Hepatocyte (in vitro differentiated cells): ENCODE measurements at regions not wholly inside any gene's neighbourhood (a gene's known extent, or its start where the extent isn't known, plus 50 kb on each side); places are given as distances from the start of the nearest gene placed in this dataset.

Source experiments
- DNase-seq: peaks from one replicate; pipeline ENCODE4 v3.0.0-alpha.2; 2016; ENCODE audit warnings: low spot score
- H2AFZ ChIP-seq: fragments of 200-600 bp; sonication (generic); 2 replicates; pipeline ENCODE4 v1.6.0; 2016; ENCODE audit warnings: antibody characterized with exemption, mild to moderate bottlenecking
- H3K27ac ChIP-seq: fragments of 200-600 bp; sonication (generic); 2 replicates; pipeline ENCODE4 v1.5.1; 2016; ENCODE audit warnings: mild to moderate bottlenecking
- H3K27me3 ChIP-seq: fragments of 200-600 bp; sonication (generic); 2 replicates; pipeline ENCODE4 v1.6.1; 2016
- H3K36me3 ChIP-seq: fragments of 200-600 bp; sonication (generic); replicated peaks from 2 replicates; pipeline ENCODE4 v1.5.1; 2016; ENCODE audit warnings: low read depth; ENCODE audit not compliant: insufficient read depth
- H3K4me1 ChIP-seq: fragments of 200-600 bp; sonication (generic); 2 replicates; pipeline ENCODE4 v1.5.1; 2016; ENCODE audit warnings: mild to moderate bottlenecking, moderate library complexity; ENCODE audit not compliant: insufficient read depth
- H3K4me2 ChIP-seq: fragments of 200-600 bp; sonication (generic); 2 replicates; pipeline ENCODE4 v1.6.0; 2016
- H3K4me3 ChIP-seq: fragments of 200-600 bp; sonication (generic); 2 replicates; pipeline ENCODE4 v1.5.1; 2016; ENCODE audit warnings: mild to moderate bottlenecking
- H3K79me2 ChIP-seq: fragments of 200-600 bp; sonication (generic); 2 replicates; pipeline ENCODE4 v1.6.0; 2017; ENCODE audit warnings: mild to moderate bottlenecking
- H3K9me2 ChIP-seq: fragments of 200-600 bp; sonication (generic); replicated peaks from 2 replicates; pipeline ENCODE4 v1.6.0; 2017; ENCODE audit warnings: mild to moderate bottlenecking; ENCODE audit not compliant: insufficient read depth
- H3K9me3 ChIP-seq: fragments of 200-600 bp; sonication (generic); 2 replicates; pipeline ENCODE4 v1.5.1; 2016; ENCODE audit warnings: low read depth, mild to moderate bottlenecking
- H4K20me1 ChIP-seq: fragments of 200-600 bp; sonication (generic); 2 replicates; pipeline ENCODE4 v1.6.0; 2016; ENCODE audit warnings: mild to moderate bottlenecking; ENCODE audit not compliant: insufficient read depth, poor library complexity, severe bottlenecking
- CTCF ChIP-seq: fragments of 200-600 bp; sonication (generic); IDR thresholded peaks from 2 replicates; pipeline ENCODE4 v1.5.1; 2016; ENCODE audit warnings: antibody characterized with exemption, mild to moderate bottlenecking; ENCODE audit not compliant: poor library complexity
- EZH2 ChIP-seq: fragments of 200-600 bp; sonication (generic); IDR thresholded peaks from 2 replicates; pipeline ENCODE4 v1.6.1; 2016; ENCODE audit warnings: antibody characterized with exemption, mild to moderate bottlenecking, borderline replicate concordance
- EZH2phosphoT487 ChIP-seq: fragments of 200-600 bp; sonication (generic); IDR thresholded peaks from one replicate; pipeline ENCODE4 v1.6.1; 2018; ENCODE audit warnings: antibody characterized with exemption, mild to moderate bottlenecking, low read depth, moderate library complexity; ENCODE audit not compliant: unreplicated experiment, severe bottlenecking
- WGBS: methylation state at CpG from one replicate; pipeline ENCODE4 v1.1.6; 2016; ENCODE audit warnings: low lambda C conversion rate; ENCODE audit errors: missing lambda C conversion rate; 5-methylcytosine and 5-hydroxymethylcytosine counted together

- H3K9me3 ChIP-seq = no peaks in the 10 kb centered on the region
- H3K9me2 ChIP-seq = no peaks in the 10 kb centered on the region
- no peaks in the 10 kb centered on the region for H3K27me3 ChIP-seq
- DNase-seq = no peak
- WGBS = 53% methylated on average over 1 of the region's 1 CpG
- H4K20me1 ChIP-seq = no peaks in the 10 kb centered on the region
- H3K4me2 ChIP-seq = no peak overlapping the region
- no peaks in the 10 kb centered on the region for H3K79me2 ChIP-seq
- no peaks in the 10 kb centered on the region for H3K36me3 ChIP-seq
- H3K27ac ChIP-seq = no peak overlapping the region
- TF ChIP-seq EZH2phosphoT487 (no peak), CTCF (no peak), EZH2 (no peak)
- H3K4me1 ChIP-seq = no peaks in the 10 kb centered on the region
- H3K4me3 ChIP-seq = no peak overlapping the region
- H2AFZ ChIP-seq = no peak overlapping the region
These were observed 961.9 kb downstream of the TMEM121 start for GRCh38 chr14:106488291-106488690.

- WGBS = 52% methylated on average over 8 of the region's 8 CpGs
- Histone ChIP-seq H3K36me3 (no peaks in the 10 kb centered on the region), H3K79me2 (no peaks in the 10 kb centered on the region), H2AFZ (no peak overlapping the region), H3K9me3 (no peaks in the 10 kb centered on the region), H3K9me2 (no peaks in the 10 kb centered on the region), H3K27ac (no peak overlapping the region), H3K27me3 (no peaks in the 10 kb centered on the region), H3K4me1 (no peaks in the 10 kb centered on the region), H3K4me2 (no peak overlapping the region), H4K20me1 (no peaks in the 10 kb centered on the region), H3K4me3 (no peak overlapping the region)
- no peak for DNase-seq
- TF ChIP-seq EZH2 (no peak), EZH2phosphoT487 (no peak), CTCF (no peak)
These were observed 962.9 kb downstream of the TMEM121 start for GRCh38 chr14:106489112-106489881.

DNA sequence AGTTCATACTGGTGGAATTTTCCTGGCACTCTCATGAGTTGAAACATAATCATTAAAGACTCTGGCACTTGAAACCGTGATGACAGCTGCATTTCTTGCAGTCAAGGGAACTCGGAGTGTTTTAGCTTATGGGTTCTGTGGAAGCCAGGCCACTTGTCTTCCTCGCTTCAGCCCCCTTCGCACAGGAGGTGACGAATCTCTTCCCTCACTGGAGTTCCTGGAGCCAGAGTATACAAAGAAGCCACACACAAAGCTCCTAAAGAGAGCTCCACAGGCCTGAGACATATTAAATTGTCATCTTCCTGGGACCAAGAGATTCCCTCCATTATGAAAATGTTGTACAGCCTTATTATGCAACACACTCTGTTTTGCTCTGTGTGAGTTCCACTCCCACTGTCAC, 964.1 kb downstream of the TMEM121 start:
- no peak for DNase-seq
- H3K4me3 ChIP-seq = no peak overlapping the region
- H3K9me3 ChIP-seq = no peaks in the 10 kb centered on the region
- no peaks in the 10 kb centered on the region for H3K27me3 ChIP-seq
- H3K4me1 ChIP-seq = no peaks in the 10 kb centered on the region
- H3K27ac ChIP-seq = no peak overlapping the region
- H3K79me2 ChIP-seq = no peaks in the 10 kb centered on the region
- 63% methylated on average over 5 of the region's 5 CpGs for WGBS
- no peak overlapping the region for H3K4me2 ChIP-seq
- no peak overlapping the region for H2AFZ ChIP-seq
- no peaks in the 10 kb centered on the region for H4K20me1 ChIP-seq
- no peak for TF ChIP-seq CTCF
- TF ChIP-seq EZH2 = no peak
- TF ChIP-seq EZH2phosphoT487 = no peak
- no peaks in the 10 kb centered on the region for H3K36me3 ChIP-seq
- no peaks in the 10 kb centered on the region for H3K9me2 ChIP-seq
